A549 (cell line): ENCODE measurements at regions not wholly inside any gene's neighbourhood (a gene's known extent, or its start where the extent isn't known, plus 50 kb on each side); places are given as distances from the start of the nearest gene placed in this dataset.

Source experiments
- ATAC-seq, 2 experiments: fragments of 200-7000 bp in 1 of 2; fragments of >200 bp in 1 of 2; cut with Nextera tagmentation in 1 of 2; cut with Tn5 transposase in 1 of 2; 3 replicates each; pipeline versions ENCODE4 v1.8.0 to v1.9.1; 2018 to 2020; ENCODE audit warnings: mild to moderate bottlenecking in 1 of 2, moderate library complexity in 1 of 2
- CTCF ChIA-PET: fragments of 300-600 bp; sonication (Branson Sonifier 250); formaldehyde crosslinking; extraction: SDS; loops from one replicate; lab custom pipeline; 2021; ENCODE audit warnings: antibody characterized with exemption, inconsistent platforms; lab: Yijun Ruan, JAX
- POLR2A ChIA-PET: fragments of 350-600 bp; formaldehyde crosslinking; extraction: SDS; loops from one replicate; lab custom pipeline; 2021; ENCODE audit warnings: antibody characterized with exemption, inconsistent platforms; lab: Yijun Ruan, JAX
- DNase-seq, 2 experiments: peaks; one replicate each; pipeline versions ENCODE4 v3.0.0 to v3.0.0-alpha.2; 2011 to 2016; ENCODE audit warnings: low read depth in 1 of 2, low spot score in 1 of 2
- FAIRE-seq: peaks from 2 replicates; lab custom pipeline; 2011; peaks lifted over from hg19 to GRCh38; lab: Jason Lieb, UNC
- H3K27ac ChIP-seq, 2 experiments: fragments of >200 bp; sonication (Bioruptor Twin); formaldehyde crosslinking; 3 replicates each; pipeline ENCODE4 v1.5.1; 2016 to 2017
- H3K4me1 ChIP-seq: fragments of >200 bp; sonication (Bioruptor Twin); formaldehyde crosslinking; 3 replicates; pipeline ENCODE4 v1.6.1; 2016
- H3K4me2 ChIP-seq: fragments of >200 bp; sonication (Bioruptor Twin); formaldehyde crosslinking; 3 replicates; pipeline ENCODE4 v1.6.1; 2016
- H3K4me3 ChIP-seq: fragments of >200 bp; sonication (Bioruptor Twin); formaldehyde crosslinking; 3 replicates; pipeline ENCODE4 v1.5.1; 2016
- H3K9me3 ChIP-seq: fragments of >200 bp; sonication (Bioruptor Twin); formaldehyde crosslinking; 3 replicates; pipeline ENCODE4 v1.6.1; 2016
- CHD2 ChIP-seq: fragments of 150-350 bp; IDR thresholded peaks from 2 replicates; pipeline ENCODE4 v1.6.1; 2014; ENCODE audit warnings: low read length; ENCODE audit not compliant: partially characterized antibody
- CHD4 ChIP-seq: fragments of 200-600 bp; sonication (generic); IDR thresholded peaks from 2 replicates; pipeline ENCODE4 v1.6.1; 2016; ENCODE audit warnings: antibody characterized with exemption, mild to moderate bottlenecking, borderline replicate concordance
- EHF ChIP-seq: fragments of 250-450 bp; sonication (Bioruptor Pico); IDR thresholded peaks from 2 replicates; pipeline ENCODE4 v1.5.0; 2020; ENCODE audit warnings: mild to moderate bottlenecking
- EHMT2 ChIP-seq: fragments of 200-600 bp; sonication (generic); IDR thresholded peaks from 2 replicates; pipeline ENCODE4 v1.6.1; 2016; ENCODE audit warnings: antibody characterized with exemption, low read depth, mild to moderate bottlenecking, moderate library complexity
- EP300 ChIP-seq, 2 experiments: fragments of >200 bp; sonication (Bioruptor Twin); formaldehyde crosslinking; IDR thresholded peaks; 2 replicates in 1 of 2; 3 replicates in 1 of 2; pipeline ENCODE4 v1.6.1; 2016 to 2017
- FOSB ChIP-seq: fragments of 250-450 bp; sonication (Bioruptor Pico); IDR thresholded peaks from 2 replicates; pipeline ENCODE4 v1.5.0; 2020; ENCODE audit warnings: mild to moderate bottlenecking, moderate library complexity
- FOXS1 ChIP-seq: fragments of 250-450 bp; sonication (Bioruptor Pico); IDR thresholded peaks from 2 replicates; pipeline ENCODE4 v1.5.0; 2020; ENCODE audit warnings: mild to moderate bottlenecking, moderate library complexity
- HDAC2 ChIP-seq: fragments of 200-600 bp; sonication (generic); IDR thresholded peaks from 2 replicates; pipeline ENCODE4 v1.6.1; 2016
- HOXA7 ChIP-seq: fragments of 250-450 bp; sonication (Bioruptor Pico); IDR thresholded peaks from 2 replicates; pipeline ENCODE4 v1.5.0; 2020; ENCODE audit warnings: mild to moderate bottlenecking, moderate library complexity
- JUN ChIP-seq, 2 experiments: fragments of >200 bp; sonication (Bioruptor Twin); formaldehyde crosslinking; IDR thresholded peaks; 2 replicates in 1 of 2; 3 replicates in 1 of 2; pipeline ENCODE4 v1.6.1; 2016 to 2017
- MAFK ChIP-seq: fragments of 450-650 bp; IDR thresholded peaks from 2 replicates; pipeline ENCODE4 v1.6.1; 2014; ENCODE audit not compliant: partially characterized antibody
- MAZ ChIP-seq: fragments of 150-350 bp; IDR thresholded peaks from 2 replicates; pipeline ENCODE4 v1.6.1; 2014; ENCODE audit warnings: antibody characterized with exemption, low read depth, low read length, borderline replicate concordance
- NFE2L2 ChIP-seq: fragments of 150-350 bp; conservative IDR thresholded peaks from 2 replicates; pipeline ENCODE4 v1.6.1; 2014; ENCODE audit warnings: low read length
- PHF8 ChIP-seq: fragments of 200-600 bp; sonication (generic); IDR thresholded peaks from 2 replicates; pipeline ENCODE4 v1.6.1; 2016; ENCODE audit warnings: low read depth, mild to moderate bottlenecking, antibody characterized with exemption, moderate library complexity, borderline replicate concordance
- POLR2A ChIP-seq: IDR thresholded peaks from 2 replicates; pipeline ENCODE4 v1.6.1; 2012; ENCODE audit warnings: mild to moderate bottlenecking, low read length
- RARB ChIP-seq: fragments of 250-450 bp; sonication (Bioruptor Pico); IDR thresholded peaks from 2 replicates; pipeline ENCODE4 v1.8.0; 2021; ENCODE audit warnings: mild to moderate bottlenecking, moderate library complexity
- RFX5 ChIP-seq: fragments of 450-650 bp; IDR thresholded peaks from 2 replicates; pipeline ENCODE4 v1.7.1; 2014; ENCODE audit warnings: antibody characterized with exemption, mild to moderate bottlenecking, moderate library complexity
- TFCP2L1 ChIP-seq: fragments of 250-450 bp; sonication (Bioruptor Pico); IDR thresholded peaks from 2 replicates; pipeline ENCODE4 v1.5.0; 2021; ENCODE audit warnings: mild to moderate bottlenecking
- TF ChIP-seq, protein P1 (sequence below): fragments of 200-600 bp; sonication (generic); IDR thresholded peaks from 2 replicates; pipeline ENCODE4 v1.6.1; 2016; ENCODE audit warnings: antibody characterized with exemption, mild to moderate bottlenecking, moderate library complexity
- TF ChIP-seq, protein P2 (sequence below): fragments of >200 bp; sonication (Bioruptor Twin); formaldehyde crosslinking; IDR thresholded peaks from 3 replicates; pipeline ENCODE4 v1.5.1; 2016
- TF ChIP-seq, protein P3 (sequence below): fragments of 450-650 bp; IDR thresholded peaks from 2 replicates; pipeline ENCODE4 v1.6.1; 2014; ENCODE audit warnings: antibody characterized with exemption
- TF ChIP-seq, protein P4 (sequence below): fragments of >200 bp; sonication (Bioruptor Twin); formaldehyde crosslinking; IDR thresholded peaks from 3 replicates; pipeline ENCODE4 v1.6.1; 2016

DNA sequence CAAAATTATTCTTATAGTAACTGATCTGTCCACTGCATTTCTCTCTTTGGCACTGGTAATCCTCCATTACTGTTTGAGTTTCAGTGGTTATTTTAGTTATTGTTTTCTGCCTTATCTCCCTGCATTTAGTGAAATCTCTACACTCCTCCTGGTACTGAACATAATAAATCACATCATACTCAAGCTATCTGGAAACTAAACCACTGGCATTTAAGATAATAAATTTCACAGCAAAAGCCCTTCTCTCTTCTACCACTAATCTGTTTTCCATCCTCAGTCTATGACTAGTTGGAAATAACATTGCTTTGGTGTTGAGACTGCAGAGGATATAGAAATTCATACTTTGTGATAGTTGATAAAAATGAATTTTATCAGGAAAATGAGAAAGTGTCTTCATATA is 399.3 kb upstream of the FSHR start:
- ChIA-PET POLR2A (no interaction called here), CTCF (no interaction called here)
- no peak for TF ChIP-seq POLR2A
- TF ChIP-seq EHMT2 = no peak
- TF ChIP-seq, protein P1, sequence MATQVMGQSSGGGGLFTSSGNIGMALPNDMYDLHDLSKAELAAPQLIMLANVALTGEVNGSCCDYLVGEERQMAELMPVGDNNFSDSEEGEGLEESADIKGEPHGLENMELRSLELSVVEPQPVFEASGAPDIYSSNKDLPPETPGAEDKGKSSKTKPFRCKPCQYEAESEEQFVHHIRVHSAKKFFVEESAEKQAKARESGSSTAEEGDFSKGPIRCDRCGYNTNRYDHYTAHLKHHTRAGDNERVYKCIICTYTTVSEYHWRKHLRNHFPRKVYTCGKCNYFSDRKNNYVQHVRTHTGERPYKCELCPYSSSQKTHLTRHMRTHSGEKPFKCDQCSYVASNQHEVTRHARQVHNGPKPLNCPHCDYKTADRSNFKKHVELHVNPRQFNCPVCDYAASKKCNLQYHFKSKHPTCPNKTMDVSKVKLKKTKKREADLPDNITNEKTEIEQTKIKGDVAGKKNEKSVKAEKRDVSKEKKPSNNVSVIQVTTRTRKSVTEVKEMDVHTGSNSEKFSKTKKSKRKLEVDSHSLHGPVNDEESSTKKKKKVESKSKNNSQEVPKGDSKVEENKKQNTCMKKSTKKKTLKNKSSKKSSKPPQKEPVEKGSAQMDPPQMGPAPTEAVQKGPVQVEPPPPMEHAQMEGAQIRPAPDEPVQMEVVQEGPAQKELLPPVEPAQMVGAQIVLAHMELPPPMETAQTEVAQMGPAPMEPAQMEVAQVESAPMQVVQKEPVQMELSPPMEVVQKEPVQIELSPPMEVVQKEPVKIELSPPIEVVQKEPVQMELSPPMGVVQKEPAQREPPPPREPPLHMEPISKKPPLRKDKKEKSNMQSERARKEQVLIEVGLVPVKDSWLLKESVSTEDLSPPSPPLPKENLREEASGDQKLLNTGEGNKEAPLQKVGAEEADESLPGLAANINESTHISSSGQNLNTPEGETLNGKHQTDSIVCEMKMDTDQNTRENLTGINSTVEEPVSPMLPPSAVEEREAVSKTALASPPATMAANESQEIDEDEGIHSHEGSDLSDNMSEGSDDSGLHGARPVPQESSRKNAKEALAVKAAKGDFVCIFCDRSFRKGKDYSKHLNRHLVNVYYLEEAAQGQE = no peak
- no peak for TF ChIP-seq CHD2
- no peak for TF ChIP-seq RARB
- no peak for TF ChIP-seq JUN (IDR thresholded peaks at IDR 0.05)
- no peak for TF ChIP-seq NFE2L2
- no peak for TF ChIP-seq CHD4
- TF ChIP-seq, protein P2, sequence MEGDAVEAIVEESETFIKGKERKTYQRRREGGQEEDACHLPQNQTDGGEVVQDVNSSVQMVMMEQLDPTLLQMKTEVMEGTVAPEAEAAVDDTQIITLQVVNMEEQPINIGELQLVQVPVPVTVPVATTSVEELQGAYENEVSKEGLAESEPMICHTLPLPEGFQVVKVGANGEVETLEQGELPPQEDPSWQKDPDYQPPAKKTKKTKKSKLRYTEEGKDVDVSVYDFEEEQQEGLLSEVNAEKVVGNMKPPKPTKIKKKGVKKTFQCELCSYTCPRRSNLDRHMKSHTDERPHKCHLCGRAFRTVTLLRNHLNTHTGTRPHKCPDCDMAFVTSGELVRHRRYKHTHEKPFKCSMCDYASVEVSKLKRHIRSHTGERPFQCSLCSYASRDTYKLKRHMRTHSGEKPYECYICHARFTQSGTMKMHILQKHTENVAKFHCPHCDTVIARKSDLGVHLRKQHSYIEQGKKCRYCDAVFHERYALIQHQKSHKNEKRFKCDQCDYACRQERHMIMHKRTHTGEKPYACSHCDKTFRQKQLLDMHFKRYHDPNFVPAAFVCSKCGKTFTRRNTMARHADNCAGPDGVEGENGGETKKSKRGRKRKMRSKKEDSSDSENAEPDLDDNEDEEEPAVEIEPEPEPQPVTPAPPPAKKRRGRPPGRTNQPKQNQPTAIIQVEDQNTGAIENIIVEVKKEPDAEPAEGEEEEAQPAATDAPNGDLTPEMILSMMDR = no peak
- TF ChIP-seq, protein P3, sequence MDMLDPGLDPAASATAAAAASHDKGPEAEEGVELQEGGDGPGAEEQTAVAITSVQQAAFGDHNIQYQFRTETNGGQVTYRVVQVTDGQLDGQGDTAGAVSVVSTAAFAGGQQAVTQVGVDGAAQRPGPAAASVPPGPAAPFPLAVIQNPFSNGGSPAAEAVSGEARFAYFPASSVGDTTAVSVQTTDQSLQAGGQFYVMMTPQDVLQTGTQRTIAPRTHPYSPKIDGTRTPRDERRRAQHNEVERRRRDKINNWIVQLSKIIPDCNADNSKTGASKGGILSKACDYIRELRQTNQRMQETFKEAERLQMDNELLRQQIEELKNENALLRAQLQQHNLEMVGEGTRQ = no peak
- TF ChIP-seq FOXS1 (CRISPR knock-in tag) = no peak
- no peak for TF ChIP-seq EP300 (IDR thresholded peaks at IDR 0.05)
- TF ChIP-seq, protein P4, sequence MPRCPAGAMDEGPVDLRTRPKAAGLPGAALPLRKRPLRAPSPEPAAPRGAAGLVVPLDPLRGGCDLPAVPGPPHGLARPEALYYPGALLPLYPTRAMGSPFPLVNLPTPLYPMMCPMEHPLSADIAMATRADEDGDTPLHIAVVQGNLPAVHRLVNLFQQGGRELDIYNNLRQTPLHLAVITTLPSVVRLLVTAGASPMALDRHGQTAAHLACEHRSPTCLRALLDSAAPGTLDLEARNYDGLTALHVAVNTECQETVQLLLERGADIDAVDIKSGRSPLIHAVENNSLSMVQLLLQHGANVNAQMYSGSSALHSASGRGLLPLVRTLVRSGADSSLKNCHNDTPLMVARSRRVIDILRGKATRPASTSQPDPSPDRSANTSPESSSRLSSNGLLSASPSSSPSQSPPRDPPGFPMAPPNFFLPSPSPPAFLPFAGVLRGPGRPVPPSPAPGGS = no peak
- TF ChIP-seq PHF8 = no peak
- TF ChIP-seq MAZ = no peak
- no peak for TF ChIP-seq HDAC2
- TF ChIP-seq HOXA7 = no peak
- TF ChIP-seq EHF (CRISPR knock-in tag) = no peak
- no peak for TF ChIP-seq RFX5
- TF ChIP-seq FOSB (CRISPR knock-in tag) = no peak
- Histone ChIP-seq H3K4me3 (no peak overlapping the region), H3K4me2 (no peak overlapping the region), H3K9me3 (no peaks in the 10 kb centered on the region), H3K27ac (no peak overlapping the region), H3K4me1 (no peaks in the 10 kb centered on the region)
- FAIRE-seq = no peak
- DNase-seq = no peak
- no peak for ATAC-seq

DNA sequence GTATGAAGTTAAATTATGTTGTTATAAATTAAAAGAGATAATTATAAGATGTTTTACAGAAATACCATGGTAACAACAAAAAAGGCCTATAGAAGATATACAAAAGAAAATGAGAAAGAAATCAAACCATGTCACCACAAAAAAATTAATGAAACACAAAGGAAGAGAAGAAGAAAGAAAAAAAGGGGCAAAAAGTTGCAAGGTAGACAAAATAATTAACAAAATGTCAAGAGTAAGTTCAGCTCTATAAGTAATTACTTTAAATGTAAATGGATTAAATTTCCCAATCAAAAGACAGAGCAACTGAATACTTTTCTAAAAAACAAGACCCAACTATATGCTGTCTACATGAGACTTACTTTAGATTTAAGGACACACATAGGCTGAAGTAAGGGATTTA is 378.4 kb upstream of the FSHR start:
- ChIA-PET CTCF (no interaction called here), POLR2A (no interaction called here)
- TF ChIP-seq TFCP2L1 = no peak
- peak; percentile 43 for TF ChIP-seq MAFK
- DNase-seq (no peak), ATAC-seq (no peak), FAIRE-seq (no peak)
- no peak overlapping the region for H3K4me2 ChIP-seq
- no peak overlapping the region for H3K4me3 ChIP-seq
- peaks cover 15% of the 10 kb centered on the region for H3K9me3 ChIP-seq
- H3K4me1 ChIP-seq = no peaks in the 10 kb centered on the region
- no peak overlapping the region for H3K27ac ChIP-seq
